ENCODE measurements at regions not wholly inside any gene's neighbourhood (a gene's known extent, or its start where the extent isn't known, plus 50 kb on each side); places are given as distances from the start of the nearest gene placed in this dataset.

DNA sequence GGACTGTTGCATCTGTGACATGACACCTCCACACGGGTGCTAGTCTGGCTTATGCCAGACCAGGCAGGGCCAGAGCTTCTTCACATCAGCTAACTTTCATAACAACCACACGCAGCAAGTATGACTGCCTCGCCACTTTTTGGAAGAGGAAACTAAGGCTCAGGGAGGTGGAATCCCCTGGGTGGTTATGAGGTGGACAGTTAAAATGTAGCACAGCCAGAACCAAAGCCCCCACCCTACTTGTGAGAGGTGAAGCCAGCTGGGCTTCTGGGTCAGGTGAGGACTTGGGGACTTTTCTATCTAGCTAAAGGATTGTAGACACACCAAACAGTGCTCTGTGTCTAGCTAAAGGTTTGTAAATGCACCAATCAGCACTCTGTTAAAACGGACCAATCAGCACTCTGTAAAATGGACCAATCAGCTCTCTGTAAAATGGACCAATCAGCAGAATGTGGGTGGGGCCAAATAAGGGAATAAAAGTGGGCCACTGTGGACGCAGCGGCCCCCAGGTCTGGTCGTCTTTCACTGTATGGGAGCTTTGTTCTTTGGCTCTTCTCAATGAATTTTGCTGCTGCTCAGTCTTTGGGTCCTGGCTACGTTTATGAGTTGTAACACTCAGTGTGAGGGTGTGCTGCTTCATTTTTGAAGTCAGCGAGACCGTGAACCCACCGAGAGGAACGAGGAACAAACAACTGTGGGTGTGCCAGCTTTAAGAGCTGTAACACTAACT lies 171.0 kb downstream of the PTPN20 start:
- no peak overlapping the region for H3K4me3 Mint-ChIP-seq (ENCODE audit: low read depth, unreplicated experiment)
- CTCF ChIA-PET = no interaction called here
- no peak overlapping the region for H3K27ac Mint-ChIP-seq (ENCODE audit: unreplicated experiment)
- no TSS peak for BruUV-seq (replicated peaks)
- DNase-seq = no peak
- intact Hi-C loops (cut with micrococcal nuclease; ENCODE audit: unreplicated experiment) = no loop called here
- H3K4me1 Mint-ChIP-seq (ENCODE audit: low read depth, unreplicated experiment) = peaks cover 30% of the 10 kb centered on the region
- H3K27me3 Mint-ChIP-seq (ENCODE audit: unreplicated experiment) = peaks cover 3% of the 10 kb centered on the region
- peaks cover 6% of the 10 kb centered on the region for H3K9me3 Mint-ChIP-seq (ENCODE audit: low read depth, unreplicated experiment)
- H3K36me3 Mint-ChIP-seq (ENCODE audit: insufficient read depth, unreplicated experiment) = no peaks in the 10 kb centered on the region
- TF ChIP-seq, protein P1, sequence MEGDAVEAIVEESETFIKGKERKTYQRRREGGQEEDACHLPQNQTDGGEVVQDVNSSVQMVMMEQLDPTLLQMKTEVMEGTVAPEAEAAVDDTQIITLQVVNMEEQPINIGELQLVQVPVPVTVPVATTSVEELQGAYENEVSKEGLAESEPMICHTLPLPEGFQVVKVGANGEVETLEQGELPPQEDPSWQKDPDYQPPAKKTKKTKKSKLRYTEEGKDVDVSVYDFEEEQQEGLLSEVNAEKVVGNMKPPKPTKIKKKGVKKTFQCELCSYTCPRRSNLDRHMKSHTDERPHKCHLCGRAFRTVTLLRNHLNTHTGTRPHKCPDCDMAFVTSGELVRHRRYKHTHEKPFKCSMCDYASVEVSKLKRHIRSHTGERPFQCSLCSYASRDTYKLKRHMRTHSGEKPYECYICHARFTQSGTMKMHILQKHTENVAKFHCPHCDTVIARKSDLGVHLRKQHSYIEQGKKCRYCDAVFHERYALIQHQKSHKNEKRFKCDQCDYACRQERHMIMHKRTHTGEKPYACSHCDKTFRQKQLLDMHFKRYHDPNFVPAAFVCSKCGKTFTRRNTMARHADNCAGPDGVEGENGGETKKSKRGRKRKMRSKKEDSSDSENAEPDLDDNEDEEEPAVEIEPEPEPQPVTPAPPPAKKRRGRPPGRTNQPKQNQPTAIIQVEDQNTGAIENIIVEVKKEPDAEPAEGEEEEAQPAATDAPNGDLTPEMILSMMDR (IDR thresholded peaks at IDR 0.05; ENCODE audit: unreplicated experiment) = no peak

DNA sequence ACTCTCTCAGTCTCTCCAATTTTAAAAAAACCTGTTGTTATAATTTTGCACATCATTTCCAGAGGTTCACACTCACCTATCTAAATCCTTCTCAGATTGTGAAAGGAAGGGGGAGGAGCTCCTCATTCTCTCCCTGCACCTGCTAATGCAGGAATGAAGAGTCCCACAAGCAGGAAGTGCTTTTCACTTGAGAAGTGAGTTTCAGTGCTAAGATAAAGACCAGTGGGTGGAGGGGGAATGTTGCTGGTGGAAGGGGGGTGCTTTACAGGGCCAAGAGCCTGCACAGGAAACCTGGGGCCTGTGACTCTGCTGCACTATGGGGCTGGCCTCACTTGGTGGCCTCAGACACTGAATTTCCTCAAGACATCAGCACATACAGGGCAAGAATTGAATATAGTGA lies 176.4 kb downstream of the PTPN20 start:
- Mint-ChIP-seq H3K9me3 (ENCODE audit: low read depth, unreplicated experiment) (peaks cover 3% of the 10 kb centered on the region), H3K4me3 (ENCODE audit: low read depth, unreplicated experiment) (no peak overlapping the region), H3K27me3 (ENCODE audit: unreplicated experiment) (peaks cover 33% of the 10 kb centered on the region), H3K4me1 (ENCODE audit: low read depth, unreplicated experiment) (peaks cover 5% of the 10 kb centered on the region), H3K36me3 (ENCODE audit: insufficient read depth, unreplicated experiment) (no peaks in the 10 kb centered on the region), H3K27ac (ENCODE audit: unreplicated experiment) (no peak overlapping the region)
- no peak for DNase-seq
- intact Hi-C loops (cut with micrococcal nuclease; ENCODE audit: unreplicated experiment) = no loop called here
- CTCF ChIA-PET = interaction anchor here (0.7 kb wide), 1 partner anchor 19 kb away, joined by 10 read pairs; no protein-coding TSS in a partner anchor
- BruUV-seq (replicated peaks) = no TSS peak
- TF ChIP-seq, protein P1 (IDR thresholded peaks at IDR 0.05; ENCODE audit: unreplicated experiment) = no peak

DNA sequence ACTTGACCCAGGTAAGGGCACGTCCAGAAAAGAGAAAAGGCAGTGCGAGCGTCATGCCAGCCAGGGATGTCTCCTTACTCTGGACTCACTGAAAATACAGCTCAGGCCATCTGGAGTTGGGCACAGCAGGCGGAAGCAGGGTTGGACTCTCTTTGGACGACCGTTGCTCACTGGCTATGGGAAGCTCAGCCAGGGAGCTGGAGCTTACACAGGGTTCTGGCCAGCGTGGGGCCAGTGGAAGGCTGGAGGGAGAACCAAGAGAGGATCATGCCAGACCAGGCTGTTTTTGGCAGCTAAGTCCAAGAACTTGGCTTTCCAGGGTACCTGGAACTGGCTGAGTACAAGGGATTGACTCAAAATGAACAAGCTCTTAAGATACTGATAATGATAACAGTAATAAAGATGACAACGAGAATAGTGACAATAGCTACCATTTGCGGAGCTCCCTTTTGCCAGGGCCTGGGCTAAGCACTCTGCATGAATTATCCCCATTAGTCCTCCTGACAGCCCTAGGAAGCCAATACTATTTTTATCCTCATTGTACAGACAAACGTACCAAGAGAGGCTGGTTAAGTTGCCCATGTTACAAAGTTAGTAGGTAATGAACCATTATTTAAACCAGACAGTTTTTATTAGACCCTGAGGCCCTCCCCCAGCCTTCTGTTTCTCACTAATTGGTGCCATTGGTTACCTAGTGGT lies 177.6 kb downstream of the PTPN20 start:
- no peaks in the 10 kb centered on the region for H3K36me3 Mint-ChIP-seq (ENCODE audit: insufficient read depth, unreplicated experiment)
- no peak for DNase-seq
- TF ChIP-seq, protein P1 (IDR thresholded peaks at IDR 0.05; ENCODE audit: unreplicated experiment) = no peak
- intact Hi-C loops (cut with micrococcal nuclease; ENCODE audit: unreplicated experiment) = no loop called here
- peaks cover 3% of the 10 kb centered on the region for H3K9me3 Mint-ChIP-seq (ENCODE audit: low read depth, unreplicated experiment)
- H3K4me3 Mint-ChIP-seq (ENCODE audit: low read depth, unreplicated experiment) = no peak overlapping the region
- H3K4me1 Mint-ChIP-seq (ENCODE audit: low read depth, unreplicated experiment) = no peaks in the 10 kb centered on the region
- H3K27me3 Mint-ChIP-seq (ENCODE audit: unreplicated experiment) = peaks cover 39% of the 10 kb centered on the region
- no peak overlapping the region for H3K27ac Mint-ChIP-seq (ENCODE audit: unreplicated experiment)
- BruUV-seq (replicated peaks) = no TSS peak
- CTCF ChIA-PET = no interaction called here

DNA sequence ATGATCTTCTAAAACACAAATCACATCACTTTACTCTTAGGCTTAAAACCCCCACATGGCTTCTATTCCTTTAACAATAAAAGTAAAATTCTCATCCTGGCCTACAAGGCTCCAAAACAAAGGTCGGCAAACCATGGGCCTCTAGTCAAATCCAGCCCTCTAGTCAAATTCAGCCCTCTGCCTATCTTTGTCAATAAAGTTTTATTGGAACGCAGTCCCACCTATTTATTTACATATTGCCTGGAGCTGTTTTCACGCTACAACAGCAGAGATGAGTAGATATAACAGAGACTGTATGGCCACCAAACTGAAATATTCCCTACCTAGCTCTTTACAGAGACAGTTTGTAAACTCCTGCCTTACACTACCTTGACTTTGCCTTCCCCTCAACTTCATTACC lies 178.8 kb downstream of the PTPN20 start:
- intact Hi-C loops (cut with micrococcal nuclease; ENCODE audit: unreplicated experiment) = no loop called here
- DNase-seq = no peak
- TF ChIP-seq, protein P1 (IDR thresholded peaks at IDR 0.05; ENCODE audit: unreplicated experiment) = no peak
- BruUV-seq (replicated peaks) = no TSS peak
- Mint-ChIP-seq H3K27me3 (ENCODE audit: unreplicated experiment) (peaks cover 51% of the 10 kb centered on the region), H3K27ac (ENCODE audit: unreplicated experiment) (no peak overlapping the region), H3K9me3 (ENCODE audit: low read depth, unreplicated experiment) (peaks cover 3% of the 10 kb centered on the region), H3K4me1 (ENCODE audit: low read depth, unreplicated experiment) (no peaks in the 10 kb centered on the region), H3K36me3 (ENCODE audit: insufficient read depth, unreplicated experiment) (no peaks in the 10 kb centered on the region), H3K4me3 (ENCODE audit: low read depth, unreplicated experiment) (no peak overlapping the region)
- CTCF ChIA-PET = no interaction called here

Measured in Calu3 (cell line).